T-helper 2 cell treated with Interferon-gamma antibody and Interleukin-4, amounts not matched to agents 100 ng/mL and 5 ng/mL, for 36 hours (primary cell): ENCODE measurements at regions not wholly inside any gene's neighbourhood (a gene's known extent, or its start where the extent isn't known, plus 50 kb on each side); places are given as distances from the start of the nearest gene placed in this dataset.
"Not testable (repeated sequence)": the region's sequence is repeated elsewhere in the genome, so short reads cannot be mapped to it uniquely, and the experiment has no call there.

Source experiments
- intact Hi-C: fragments of 100-400 bp; cut with micrococcal nuclease; formaldehyde crosslinking; loops from one replicate; pipeline ENCODE4 v1.15.1; 2023

GRCh38 chr7:142477801-142478200 lies 219.9 kb upstream of the PRSS58 start:
- intact Hi-C loops, result not testable (repeated sequence)

- intact Hi-C loops, result no loop called here
Measured at GRCh38 chr7:142477079-142477651, 219.3 kb upstream of the PRSS58 start.

GRCh38 chr7:142476077-142476476 lies 218.2 kb upstream of the PRSS58 start:
- intact Hi-C loops, result no loop called here

GRCh38 chr7:142471820-142472219 lies 214.0 kb upstream of the PRSS58 start:
- intact Hi-C loops, result no loop called here

- intact Hi-C loops, result no loop called here
Measured at GRCh38 chr7:142470544-142470830, 212.6 kb upstream of the PRSS58 start.

GRCh38 chr7:142469696-142470543 lies 212.1 kb upstream of the PRSS58 start:
- intact Hi-C loops, result no loop called here

GRCh38 chr7:142468871-142469665 lies 211.2 kb upstream of the PRSS58 start:
- intact Hi-C loops, result no loop called here

GRCh38 chr7:142467056-142467655 lies 209.3 kb upstream of the PRSS58 start:
- intact Hi-C loops, result not testable (repeated sequence)

GRCh38 chr7:142463401-142463850 lies 205.6 kb upstream of the PRSS58 start:
- intact Hi-C loops, result loop anchor here (5.0 kb wide), 1 partner anchor 34 kb away; no protein-coding TSS in a partner anchor

- intact Hi-C loops, result loop anchor here (5.0 kb wide), 1 partner anchor 36 kb away; no protein-coding TSS in a partner anchor
Measured at GRCh38 chr7:142461437-142461836, 203.6 kb upstream of the PRSS58 start.

GRCh38 chr7:142460402-142461117 lies 202.7 kb upstream of the PRSS58 start:
- intact Hi-C loops, result loop anchor here (5.0 kb wide), 1 partner anchor 37 kb away; no protein-coding TSS in a partner anchor

- intact Hi-C loops, result loop anchor here (1.0 kb wide), 2 partner anchors 24 to 352 kb away; no protein-coding TSS in a partner anchor
Measured at GRCh38 chr7:142459551-142459963, 201.7 kb upstream of the PRSS58 start.

- intact Hi-C loops, result no loop called here
Measured at GRCh38 chr7:142457146-142457703, 199.4 kb upstream of the PRSS58 start.

- intact Hi-C loops, result no loop called here
Measured at GRCh38 chr7:142455392-142455791, 197.5 kb upstream of the PRSS58 start.

GRCh38 chr7:142454862-142455261 lies 197.0 kb upstream of the PRSS58 start:
- intact Hi-C loops, result no loop called here

- intact Hi-C loops, result no loop called here
Measured at GRCh38 chr7:142452791-142453190, 194.9 kb upstream of the PRSS58 start.

GRCh38 chr7:142451817-142452216 lies 194.0 kb upstream of the PRSS58 start:
- intact Hi-C loops, result no loop called here

- intact Hi-C loops, result no loop called here
Measured at GRCh38 chr7:142451296-142451695, 193.4 kb upstream of the PRSS58 start.

GRCh38 chr7:142450695-142451094 lies 192.8 kb upstream of the PRSS58 start:
- intact Hi-C loops, result no loop called here

GRCh38 chr7:142450206-142450605 lies 192.3 kb upstream of the PRSS58 start:
- intact Hi-C loops, result no loop called here
